Calu3 (cell line): ENCODE measurements at regions not wholly inside any gene's neighbourhood (a gene's known extent, or its start where the extent isn't known, plus 50 kb on each side); places are given as distances from the start of the nearest gene placed in this dataset.

Experiments used
- BruUV-seq: library from RNA; stranded (reverse); fragments of 400-500 nt; replicated peaks from 2 replicates; lab custom pipeline; 2021; lab: Mats Ljungman, UMichigan
- CTCF ChIA-PET: fragments of 300-600 bp; sonication (Branson Sonifier 250); formaldehyde crosslinking; loops from one replicate; lab custom pipeline; 2022; ENCODE audit warnings: antibody characterized with exemption; lab: Charles Lee
- DNase-seq: peaks from one replicate; pipeline ENCODE4 v3.0.0; 2022
- H3K27ac Mint-ChIP-seq: one replicate; pipeline ENCODE4 v1.8.0; 2022; ENCODE audit warnings: mixed read lengths; ENCODE audit not compliant: unreplicated experiment
- H3K27me3 Mint-ChIP-seq: one replicate; pipeline ENCODE4 v1.8.0; 2022; ENCODE audit warnings: mixed read lengths; ENCODE audit not compliant: unreplicated experiment
- H3K36me3 Mint-ChIP-seq: one replicate; pipeline ENCODE4 v1.8.0; 2022; ENCODE audit warnings: mild to moderate bottlenecking, moderate library complexity, mixed read lengths; ENCODE audit not compliant: insufficient read depth, unreplicated experiment
- H3K4me1 Mint-ChIP-seq: one replicate; pipeline ENCODE4 v1.8.0; 2022; ENCODE audit warnings: mild to moderate bottlenecking, low read depth, mixed read lengths; ENCODE audit not compliant: unreplicated experiment
- H3K4me3 Mint-ChIP-seq: one replicate; pipeline ENCODE4 v1.8.0; 2022; ENCODE audit warnings: mild to moderate bottlenecking, low read depth, moderate library complexity, mixed read lengths; ENCODE audit not compliant: unreplicated experiment
- H3K9me3 Mint-ChIP-seq: one replicate; pipeline ENCODE4 v1.8.0; 2022; ENCODE audit warnings: low read depth, mixed read lengths; ENCODE audit not compliant: unreplicated experiment
- CTCF ChIP-seq: fragments of 200-600 bp; IDR thresholded peaks from one replicate; pipeline ENCODE4 v1.8.0; 2022; ENCODE audit warnings: antibody characterized with exemption; ENCODE audit not compliant: unreplicated experiment
- intact Hi-C: fragments of 100-400 bp; cut with micrococcal nuclease; formaldehyde crosslinking; loops from one replicate; pipeline ENCODE4 v1.10.0; 2022; ENCODE audit not compliant: unreplicated experiment

DNA sequence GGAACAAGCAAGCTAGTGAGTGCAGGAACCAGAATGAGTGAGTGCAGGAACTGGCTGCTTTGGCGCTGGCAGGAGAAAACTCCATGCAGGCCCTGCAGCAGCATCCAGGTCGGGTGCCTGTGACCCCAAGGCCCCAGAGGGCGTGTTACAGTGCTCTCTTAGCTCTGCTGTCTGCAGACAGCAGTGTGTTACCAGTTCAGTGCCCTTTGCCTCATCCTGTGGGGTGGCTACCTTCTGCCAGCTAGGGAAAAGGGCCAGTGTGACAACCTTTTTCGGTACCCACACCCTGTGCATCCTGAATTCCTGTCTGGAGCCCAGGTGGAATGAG lies 202.3 kb upstream of the SMIM31 start:
- CTCF ChIA-PET: no interaction called here

DNA sequence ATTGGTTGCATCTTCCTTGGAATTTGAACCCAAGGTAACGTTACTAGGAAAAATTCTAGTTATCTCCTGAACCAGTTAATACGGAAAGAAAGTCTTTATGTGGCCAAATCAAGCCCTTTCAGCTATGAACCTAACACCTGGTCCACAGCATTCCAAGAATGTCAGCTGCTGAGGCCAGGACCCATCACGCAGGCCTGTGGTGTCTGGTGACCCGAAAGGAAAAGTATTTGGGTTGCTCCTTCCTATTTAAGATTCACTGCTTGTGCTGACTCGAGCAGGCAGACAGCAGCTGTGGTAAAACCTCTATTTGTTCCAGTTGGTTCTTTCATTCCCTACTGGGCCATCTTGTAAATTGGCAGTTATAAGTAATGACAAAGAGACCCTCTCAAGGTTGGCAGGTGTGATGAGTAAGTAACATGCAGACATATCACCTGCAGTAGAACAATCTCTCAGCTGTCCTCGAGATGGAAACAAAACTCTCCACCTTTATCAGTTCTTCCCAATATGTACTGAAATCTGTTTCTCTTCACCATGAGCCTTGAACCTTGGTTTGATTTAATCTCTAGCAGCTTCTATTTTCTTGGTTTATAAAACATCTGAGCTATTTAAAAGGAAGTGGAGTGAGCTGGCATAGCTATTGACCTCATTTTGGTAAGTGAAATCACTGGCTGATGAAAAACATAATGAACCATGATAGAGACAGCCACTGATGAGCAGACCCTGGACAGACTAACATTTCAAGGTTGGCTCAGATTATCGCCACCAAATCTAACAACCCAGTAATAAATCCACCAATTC lies 182.1 kb upstream of the SMIM31 start:
- Mint-ChIP-seq H3K4me3 (no peak overlapping the region), H3K27me3 (no peaks in the 10 kb centered on the region), H3K9me3 (no peaks in the 10 kb centered on the region), H3K36me3 (no peaks in the 10 kb centered on the region), H3K4me1 (no peaks in the 10 kb centered on the region), H3K27ac (no peak overlapping the region)
- CTCF ChIA-PET: no interaction called here
- TF ChIP-seq CTCF: no peak
- intact Hi-C loops: no loop called here
- no TSS peak for BruUV-seq
- no peak for DNase-seq

More for the DNA sequence above, 202.3 kb upstream of the SMIM31 start:
- Mint-ChIP-seq H3K27ac (no peak overlapping the region), H3K36me3 (no peaks in the 10 kb centered on the region), H3K4me3 (no peak overlapping the region), H3K4me1 (no peaks in the 10 kb centered on the region), H3K27me3 (no peaks in the 10 kb centered on the region), H3K9me3 (no peaks in the 10 kb centered on the region)
- intact Hi-C loops: no loop called here
- no peak for TF ChIP-seq CTCF
- DNase-seq: no peak
- BruUV-seq: no TSS peak

- Mint-ChIP-seq H3K9me3 (peaks cover 3% of the 10 kb centered on the region), H3K4me3 (no peak overlapping the region), H3K27me3 (no peaks in the 10 kb centered on the region), H3K27ac (no peak overlapping the region), H3K36me3 (no peaks in the 10 kb centered on the region), H3K4me1 (no peaks in the 10 kb centered on the region)
- DNase-seq: no peak
- CTCF ChIA-PET: no interaction called here
- intact Hi-C loops: no loop called here
- no peak for TF ChIP-seq CTCF
- no TSS peak for BruUV-seq
Observed at GRCh38 chr4:164572877-164573279, 181.1 kb upstream of the SMIM31 start.

GRCh38 chr4:164575861-164576260 lies 178.1 kb upstream of the SMIM31 start:
- Mint-ChIP-seq H3K4me3 (no peak overlapping the region), H3K27me3 (no peaks in the 10 kb centered on the region), H3K27ac (no peak overlapping the region), H3K36me3 (no peaks in the 10 kb centered on the region), H3K4me1 (no peaks in the 10 kb centered on the region), H3K9me3 (peaks cover 3% of the 10 kb centered on the region)
- DNase-seq: no peak
- CTCF ChIA-PET: no interaction called here
- TF ChIP-seq CTCF: no peak
- no TSS peak for BruUV-seq
- intact Hi-C loops: no loop called here
